CD4-positive, alpha-beta T cell treated with Interleukin-12 subunit alpha and Interleukin-12 subunit beta, for 1 hour (primary cell): ENCODE measurements at regions not wholly inside any gene's neighbourhood (a gene's known extent, or its start where the extent isn't known, plus 50 kb on each side); places are given as distances from the start of the nearest gene placed in this dataset.

Source experiments
- DNase-seq: peaks from one replicate; pipeline ENCODE4 v3.0.0-alpha.2; 2020

DNA sequence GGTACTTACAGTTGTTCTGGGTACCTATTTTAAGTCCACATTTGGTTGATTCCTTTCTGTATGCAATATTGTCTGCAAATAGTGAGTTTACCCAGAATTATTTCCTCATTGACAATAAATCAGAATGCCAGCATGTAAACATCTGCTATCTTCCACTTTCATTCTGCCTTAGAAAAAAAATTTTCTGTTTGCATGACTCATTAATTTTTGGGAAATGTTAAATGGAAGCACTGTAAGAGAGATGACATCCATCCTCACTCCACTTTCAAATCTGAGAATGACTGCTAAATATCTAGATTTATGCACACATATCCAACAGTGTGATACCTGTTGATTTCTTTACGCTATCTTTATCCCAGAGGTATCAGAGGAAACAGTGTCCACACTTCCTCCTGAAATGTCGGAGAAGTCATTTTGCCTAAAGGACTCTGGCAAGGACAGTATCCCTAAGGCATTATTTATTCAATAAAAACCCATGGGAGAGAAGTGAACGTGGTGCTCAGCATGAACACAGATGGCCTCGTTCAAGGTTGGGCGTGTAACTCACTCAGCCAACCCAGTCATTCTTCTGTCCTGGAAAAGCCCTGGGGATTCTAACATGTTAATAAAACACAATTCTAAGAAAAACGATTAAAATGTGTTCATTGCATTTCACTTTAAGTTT lies 780.9 kb downstream of the QKI start:
- no peak for DNase-seq

DNA sequence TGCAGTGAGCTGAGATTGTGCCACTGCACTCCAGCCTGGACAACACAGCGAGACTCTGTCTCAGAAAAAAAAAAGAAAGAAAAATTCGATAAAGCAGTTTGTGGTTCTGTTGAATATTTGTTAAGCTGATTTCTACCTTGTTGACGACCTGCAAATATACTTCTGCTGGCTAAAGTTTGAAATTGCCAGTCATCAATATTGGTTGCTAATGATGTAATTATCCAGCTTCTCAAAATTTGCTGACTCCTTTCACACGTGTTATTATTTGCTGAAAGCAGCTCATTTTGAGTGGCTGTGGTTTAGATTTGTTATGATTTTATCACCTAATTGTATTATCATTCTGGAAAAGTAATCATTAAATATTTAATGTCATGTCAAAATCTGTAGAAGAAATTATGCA lies 774.3 kb downstream of the QKI start:
- no peak for DNase-seq

DNA sequence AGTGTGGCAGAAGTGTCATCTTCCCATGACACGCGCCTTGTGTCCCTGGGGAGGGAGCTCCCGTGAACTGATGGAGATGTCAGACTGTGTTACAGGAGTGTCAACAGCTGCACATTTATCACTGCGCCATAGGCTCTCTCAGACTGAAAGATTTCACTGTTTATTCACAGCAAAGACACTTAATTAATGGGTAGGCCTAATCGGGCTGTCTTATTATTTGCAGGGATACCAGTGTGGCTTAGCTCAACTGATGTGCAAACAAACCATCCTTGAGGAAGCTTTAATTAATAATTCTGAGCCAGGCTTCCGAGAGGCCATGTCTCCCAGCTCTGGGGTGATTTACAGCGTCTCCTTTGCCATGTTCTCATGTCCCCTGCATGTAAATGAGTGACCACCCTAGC lies 771.0 kb downstream of the QKI start:
- DNase-seq = no peak

DNA sequence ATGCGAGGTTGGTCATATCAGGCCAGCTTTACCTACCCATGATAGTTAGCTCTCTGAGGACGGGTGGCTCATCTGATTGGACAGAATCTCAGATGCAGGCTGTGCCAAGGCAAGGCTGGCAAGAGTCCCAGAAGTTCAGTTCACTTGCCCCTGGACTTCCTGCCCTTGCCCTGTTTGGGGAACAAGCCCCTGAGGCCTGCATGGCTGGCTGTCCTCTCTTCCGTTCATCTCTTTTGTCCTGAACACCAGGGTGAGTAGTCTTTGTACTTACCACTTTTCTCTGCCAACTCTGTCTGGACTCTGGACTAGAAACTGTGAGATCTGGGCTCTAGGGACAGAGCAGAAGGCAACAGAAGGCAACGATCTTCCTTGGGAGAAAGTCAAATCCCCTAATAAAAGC lies 769.9 kb downstream of the QKI start:
- no peak for DNase-seq

DNA sequence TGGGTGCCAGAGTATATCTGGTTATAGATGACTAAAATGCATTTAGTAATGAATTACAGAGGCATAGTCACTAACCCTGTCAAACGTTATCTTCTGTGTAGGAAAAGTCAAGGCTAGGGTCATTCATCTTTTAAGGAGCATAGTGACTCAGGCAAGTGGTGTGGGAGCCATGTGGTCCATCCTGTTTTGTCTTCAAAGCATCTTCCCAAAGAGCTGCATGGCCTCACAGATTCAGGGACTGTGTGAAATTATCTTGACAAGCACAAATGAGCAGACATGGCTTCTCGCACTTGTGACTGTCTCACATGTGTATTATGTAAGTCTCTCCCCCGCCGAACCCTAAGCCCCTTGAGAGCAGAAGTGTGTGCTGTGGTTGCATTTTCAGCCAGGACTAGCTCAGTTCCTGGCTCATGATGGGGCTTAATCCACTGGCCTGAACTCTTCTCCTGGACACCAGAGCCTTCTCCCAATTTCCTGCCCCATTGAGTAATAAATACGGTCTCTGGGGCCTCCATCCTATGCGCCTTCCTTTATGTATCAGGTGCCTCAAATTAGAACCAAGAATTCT lies 769.1 kb downstream of the QKI start:
- no peak for DNase-seq

DNA sequence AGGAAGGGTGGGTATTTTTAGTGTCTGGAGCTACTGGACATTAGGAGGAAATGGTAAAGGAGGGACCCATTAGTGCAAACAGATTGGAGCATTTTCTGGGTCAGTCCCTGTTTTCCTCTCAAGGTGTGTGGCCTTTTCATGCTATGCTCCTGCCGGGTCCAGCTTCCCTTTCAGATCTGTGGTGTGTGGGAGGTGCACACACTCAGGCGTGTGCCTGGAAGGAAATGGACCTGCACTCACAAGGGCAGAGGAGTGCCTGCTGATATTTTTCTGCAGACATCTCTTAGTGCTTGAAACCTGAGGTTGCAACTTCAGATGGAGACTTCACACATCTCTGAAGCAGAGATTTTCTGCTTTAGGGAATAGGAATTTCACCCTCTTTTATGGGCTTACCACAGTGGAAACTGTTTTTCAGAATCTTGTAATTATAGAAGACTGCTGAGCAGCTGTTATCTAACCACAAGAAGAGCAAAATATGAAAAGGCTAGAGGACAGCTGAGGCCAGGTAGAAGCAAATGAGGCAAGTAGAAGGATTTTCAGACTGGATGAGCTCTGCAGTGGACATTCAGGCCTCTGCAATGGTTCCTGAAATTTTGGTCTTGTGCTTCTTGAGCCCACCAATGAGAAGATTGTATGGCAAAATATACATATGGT lies 764.3 kb downstream of the QKI start:
- DNase-seq = no peak

DNA sequence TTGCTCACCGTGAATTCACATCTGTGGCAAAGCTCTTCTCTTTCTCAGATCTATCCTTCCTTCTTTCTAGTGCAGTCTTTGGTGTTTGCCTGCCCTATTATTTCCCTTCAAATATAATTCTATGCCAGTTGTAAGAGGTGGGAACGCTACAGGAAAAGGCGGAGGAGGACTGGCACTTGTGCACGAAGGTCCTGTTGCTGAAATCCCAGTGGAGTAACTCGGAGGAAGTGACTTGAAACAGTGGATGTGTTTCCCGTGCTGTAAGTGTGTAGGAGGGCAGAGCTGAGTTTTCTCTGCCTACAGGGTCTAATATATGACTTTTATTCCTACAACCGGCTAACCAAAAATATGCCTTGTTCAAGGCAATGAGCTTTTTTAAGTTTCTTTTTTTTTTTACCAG lies 754.8 kb downstream of the QKI start:
- DNase-seq = no peak

DNA sequence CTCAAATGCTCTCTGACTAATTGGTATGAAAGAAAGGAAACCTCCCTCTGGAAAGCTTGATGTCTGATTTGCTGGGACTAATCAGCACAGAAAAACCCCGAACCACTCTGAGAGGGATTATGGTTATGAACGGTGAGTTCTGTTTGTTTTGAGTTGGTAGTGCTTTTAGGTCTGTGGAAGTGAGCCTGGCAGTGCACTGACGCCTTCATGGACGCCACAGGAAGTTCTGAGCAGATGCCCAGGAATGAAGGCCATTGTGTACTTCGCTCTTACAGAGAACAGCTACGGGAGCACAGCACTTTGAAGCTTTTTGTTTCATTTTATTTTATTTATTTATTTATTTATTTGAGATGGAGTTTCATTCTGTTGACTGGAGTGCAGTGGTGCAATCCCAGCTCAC lies 754.1 kb downstream of the QKI start:
- DNase-seq = no peak

DNA sequence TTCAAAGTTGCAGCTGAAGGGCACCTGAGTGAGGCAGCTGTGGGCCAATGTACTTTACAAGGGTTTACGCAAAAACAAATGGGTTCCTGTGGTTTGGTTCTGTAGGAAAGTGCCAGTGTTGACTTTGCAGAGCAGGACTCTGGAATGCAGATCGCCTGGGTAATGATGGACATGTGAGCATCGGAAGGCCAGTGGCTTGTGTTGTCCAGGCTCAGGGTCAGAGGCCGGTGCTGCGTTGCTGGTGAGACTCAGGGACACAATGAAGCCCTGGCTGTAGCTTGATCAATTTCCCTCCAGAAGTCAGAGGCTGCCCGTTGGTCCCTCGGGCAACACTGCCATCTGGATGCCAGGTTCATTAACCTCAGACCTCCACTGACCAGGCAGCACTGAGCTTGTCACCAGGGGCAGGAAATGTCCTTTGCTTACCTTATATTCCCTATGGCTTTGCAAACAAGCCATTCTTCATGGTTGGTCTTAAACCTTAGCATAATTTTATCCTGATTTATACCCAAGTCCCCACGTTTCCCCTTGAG lies 753.4 kb downstream of the QKI start:
- no peak for DNase-seq

DNA sequence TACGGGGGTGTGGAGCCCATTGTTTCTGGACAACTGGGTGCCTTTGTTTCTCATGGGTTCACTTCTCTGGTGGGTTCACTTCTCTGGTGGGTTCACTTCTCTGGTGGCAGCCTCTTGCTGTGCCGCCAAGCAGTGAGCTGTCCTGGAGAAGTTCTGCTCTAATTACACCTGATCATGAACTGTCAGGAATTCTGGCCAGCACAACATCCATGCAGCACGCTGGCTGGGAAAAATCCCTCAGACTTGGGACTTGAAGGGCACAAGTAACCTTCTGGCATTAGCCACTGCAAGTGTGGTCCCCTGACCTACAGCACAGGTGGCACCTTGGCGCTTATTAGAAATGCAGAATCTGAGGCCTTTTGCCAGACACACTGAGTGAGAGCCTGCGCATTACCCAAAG lies 752.5 kb downstream of the QKI start:
- no peak for DNase-seq

DNA sequence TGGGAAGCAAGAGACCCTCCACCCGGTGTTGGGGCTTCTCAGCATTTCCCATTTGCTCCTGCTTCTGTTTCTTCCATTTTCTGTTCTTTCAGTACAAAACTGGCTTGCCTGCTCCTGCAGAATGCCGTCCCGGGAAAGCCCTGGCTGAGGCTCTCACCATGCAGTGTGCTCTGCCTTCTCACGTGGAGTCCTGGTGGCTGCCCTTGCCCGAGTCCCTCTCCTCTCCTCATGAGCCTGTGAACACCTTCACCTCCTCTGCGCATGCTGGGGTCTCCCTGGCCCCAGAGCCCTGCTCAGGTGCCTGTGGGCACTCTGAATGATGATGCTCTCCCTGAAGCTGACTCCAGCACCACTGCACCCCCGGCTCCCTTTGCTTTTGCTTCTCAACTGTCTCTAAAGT lies 752.0 kb downstream of the QKI start:
- no peak for DNase-seq

DNA sequence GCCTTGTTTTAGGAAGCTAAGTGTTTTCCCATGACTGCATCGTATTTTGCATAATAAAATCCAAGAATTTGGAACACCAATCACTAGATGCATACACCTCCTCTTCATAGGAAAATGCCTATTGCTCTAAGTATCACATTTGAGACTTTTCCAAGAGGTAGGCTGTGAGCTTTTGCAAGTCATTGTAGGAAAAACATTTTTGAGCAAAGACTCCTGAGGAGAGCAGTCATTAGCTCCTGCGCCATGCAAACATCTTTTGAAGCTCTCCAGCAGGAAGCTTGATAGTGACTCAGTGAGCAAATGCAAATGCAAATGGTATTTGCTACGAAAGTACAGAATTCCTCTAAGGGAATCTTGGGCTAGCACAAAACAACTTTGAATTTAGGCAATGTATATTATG lies 750.4 kb downstream of the QKI start:
- no peak for DNase-seq

DNA sequence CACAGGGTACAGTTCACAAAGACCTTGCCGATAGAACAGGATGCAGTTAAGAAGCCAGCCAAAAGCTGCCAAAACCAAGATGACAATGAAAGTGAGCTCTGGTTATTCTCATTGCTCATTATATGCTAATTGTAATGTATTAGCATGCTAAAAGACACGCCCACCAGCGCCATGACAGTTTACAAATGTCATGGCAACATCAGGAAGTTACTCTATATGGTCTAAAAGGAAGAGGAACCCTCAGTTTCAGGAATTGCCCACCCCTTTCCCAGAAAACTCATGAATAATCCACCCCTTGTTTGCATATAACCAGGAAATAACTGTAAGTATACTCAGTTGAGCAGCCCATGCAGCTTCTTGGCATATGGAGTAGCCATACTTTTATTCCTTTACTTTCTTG lies 748.7 kb downstream of the QKI start:
- DNase-seq = no peak

DNA sequence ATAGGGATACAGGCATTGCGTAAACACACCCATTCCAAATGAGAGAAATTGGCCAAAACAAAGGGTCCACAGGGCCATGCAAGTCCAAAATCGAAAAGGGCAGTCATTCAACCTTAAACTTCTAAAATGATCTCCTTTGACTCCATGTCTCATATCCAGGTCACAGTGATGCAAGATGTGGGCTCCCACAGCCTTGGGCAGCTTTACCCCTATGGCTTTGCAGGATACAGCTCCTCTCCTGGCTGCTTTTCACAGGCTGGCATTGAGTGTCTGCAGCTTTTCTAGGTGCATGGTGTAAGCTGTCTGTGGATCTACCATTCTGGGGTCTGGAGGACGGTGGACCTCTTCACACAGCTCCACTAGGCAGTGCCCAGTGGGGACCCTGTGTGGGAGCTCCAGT lies 744.5 kb downstream of the QKI start:
- no peak for DNase-seq

DNA sequence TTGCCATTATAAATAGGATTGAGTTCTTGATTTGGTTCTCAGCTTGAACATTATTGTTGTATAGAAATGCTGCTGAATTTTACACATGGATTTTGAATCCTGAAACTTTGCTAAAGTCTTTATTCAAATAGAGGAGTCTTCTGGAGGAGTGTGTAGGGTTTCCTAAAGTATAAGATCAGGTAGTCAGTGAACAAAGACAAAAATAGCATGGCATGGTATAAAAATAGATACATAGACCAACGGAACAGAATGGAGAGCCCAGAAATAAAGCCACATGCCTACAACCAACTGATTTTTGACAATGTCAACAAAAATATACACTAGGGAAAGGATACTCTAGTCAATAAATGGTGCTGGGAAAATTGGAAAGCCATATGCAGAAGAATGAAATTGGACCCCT lies 740.1 kb downstream of the QKI start:
- no peak for DNase-seq

DNA sequence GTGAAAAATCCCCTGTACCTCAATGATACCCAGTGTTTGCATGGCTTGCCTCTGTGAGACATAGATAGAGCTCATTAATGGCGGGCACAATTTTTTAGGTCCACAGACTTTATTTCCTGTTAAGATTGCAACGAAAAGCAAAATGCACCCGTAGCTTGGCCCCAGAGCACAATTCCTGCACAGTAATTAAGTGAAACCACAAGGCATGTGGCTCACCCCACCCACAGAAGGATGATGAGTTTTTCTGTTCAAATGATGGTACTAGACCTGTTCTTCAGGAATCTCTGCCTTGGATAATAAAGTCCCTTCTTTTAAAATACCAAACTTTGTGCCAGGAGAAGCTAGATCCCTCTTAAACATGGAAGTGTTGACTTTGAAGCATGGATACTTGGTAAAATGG lies 738.1 kb downstream of the QKI start:
- DNase-seq = no peak

DNA sequence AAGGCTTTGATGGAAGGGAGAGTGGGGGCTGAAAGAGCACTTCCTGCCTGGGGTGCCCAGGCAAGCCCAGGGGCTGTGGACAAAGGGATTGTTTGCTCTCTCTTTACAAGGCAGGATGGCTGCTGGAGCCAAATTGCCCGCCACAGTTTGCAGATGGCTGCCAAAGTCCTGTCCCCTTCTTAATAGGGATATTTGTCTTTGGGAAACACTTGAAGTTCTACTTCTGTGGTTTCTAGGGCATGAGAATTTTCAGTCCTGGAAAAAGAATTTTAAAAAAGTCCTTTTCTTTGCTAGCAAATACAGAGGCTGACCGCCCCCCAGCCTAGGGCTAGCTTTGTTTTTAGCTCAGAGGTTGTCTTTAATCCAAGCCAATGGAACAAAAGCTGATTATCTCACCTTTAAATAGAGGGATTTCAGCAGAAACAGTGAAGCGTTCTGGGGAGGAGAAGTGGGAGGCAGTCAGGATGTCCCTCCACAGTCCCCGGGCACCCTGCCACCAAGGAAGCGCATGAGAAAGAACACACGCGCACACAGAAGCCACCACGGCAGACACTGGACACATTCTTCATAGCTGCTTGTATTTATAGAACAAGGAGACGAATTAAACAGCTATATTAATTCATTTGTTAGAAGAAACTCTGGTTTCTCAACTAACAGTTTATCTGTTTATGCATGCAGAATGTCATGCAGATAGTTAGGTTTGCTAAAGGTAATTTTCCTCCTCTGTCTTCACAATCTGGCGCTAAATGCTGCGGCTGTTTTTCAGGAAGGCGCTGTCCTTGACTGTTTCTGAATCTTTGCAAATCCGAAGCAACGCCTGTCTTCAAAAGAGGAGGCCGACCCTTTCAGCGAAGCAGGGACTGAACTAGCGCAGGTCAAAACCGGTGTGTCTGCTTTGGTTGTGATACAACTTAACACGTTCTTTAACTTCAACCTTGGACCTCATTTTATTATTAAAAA lies 736.9 kb downstream of the QKI start:
- DNase-seq = no peak

DNA sequence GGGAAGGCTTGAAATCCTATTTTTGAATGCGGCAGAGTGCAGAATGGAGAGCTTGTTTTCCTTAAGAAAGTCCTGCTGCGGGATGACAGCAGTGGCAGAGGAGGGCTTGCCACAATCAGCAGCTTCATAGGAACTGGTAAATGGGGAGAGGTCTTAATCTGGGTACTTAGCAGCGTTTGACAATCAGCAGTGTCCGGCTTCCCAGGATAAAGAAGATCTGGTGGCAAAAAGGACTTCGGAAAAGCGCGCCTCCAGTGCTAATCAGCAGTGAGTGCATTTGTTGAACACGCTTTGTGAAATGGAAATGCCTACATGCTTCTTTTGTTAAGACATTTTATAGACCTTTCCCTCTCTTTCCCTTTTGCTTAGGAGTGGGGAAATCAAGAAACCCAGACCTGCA lies 735.7 kb downstream of the QKI start:
- DNase-seq = no peak

DNA sequence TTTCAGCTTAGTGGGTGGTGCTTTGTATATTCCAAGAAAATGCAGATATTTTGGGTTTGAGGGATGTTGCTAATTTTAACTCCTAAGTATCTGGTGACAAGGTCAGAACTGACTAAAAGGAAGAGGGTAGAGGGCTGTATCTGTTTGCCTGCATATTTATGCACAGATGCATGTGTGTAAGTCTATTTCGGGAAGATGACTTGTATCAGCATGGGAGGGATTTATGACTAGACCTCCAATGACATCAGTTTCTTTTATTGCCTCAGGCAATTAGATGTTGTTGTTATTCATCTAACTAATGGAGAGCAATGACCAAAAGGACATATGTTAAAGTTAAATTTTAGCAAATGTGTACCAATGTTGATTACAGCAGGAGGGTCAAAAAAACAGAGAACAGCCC lies 734.3 kb downstream of the QKI start:
- DNase-seq = no peak

DNA sequence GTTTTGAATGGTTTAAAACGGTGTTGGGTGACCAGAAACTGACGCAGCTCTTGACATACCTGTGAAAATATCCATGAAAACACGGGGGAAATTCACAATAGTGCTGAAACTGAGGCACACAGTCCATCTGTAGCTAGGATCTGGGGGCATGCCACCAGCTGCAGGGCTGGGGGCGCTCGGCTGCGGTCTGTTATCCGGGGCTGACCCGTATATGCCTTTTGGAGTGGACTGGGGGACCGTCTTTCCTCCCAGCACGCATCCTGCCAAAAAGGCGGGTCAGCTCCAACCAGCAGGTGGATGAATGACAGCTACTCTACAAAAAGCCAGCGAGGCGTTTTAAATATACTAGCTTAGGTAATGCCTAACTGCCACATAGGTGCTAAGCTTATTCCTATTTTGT lies 729.8 kb downstream of the QKI start:
- no peak for DNase-seq

DNA sequence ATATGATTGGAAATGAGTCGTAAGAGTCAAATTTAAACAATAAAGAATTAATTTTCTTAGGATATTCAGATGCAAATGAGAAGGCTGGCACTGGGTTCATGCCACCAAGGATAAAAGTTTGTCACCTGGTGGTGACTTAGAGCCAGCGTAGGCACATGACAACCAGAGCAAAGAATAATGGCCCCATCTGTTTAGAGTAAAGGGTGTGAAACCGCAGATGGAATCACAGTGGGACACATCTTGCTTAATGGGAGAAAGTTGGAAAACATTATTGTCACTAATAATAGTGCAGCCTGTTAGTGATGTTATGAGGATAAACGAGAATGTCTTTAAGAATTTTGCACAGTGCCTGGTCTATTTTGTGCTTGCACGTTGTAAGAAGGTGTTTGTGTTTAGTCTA lies 727.8 kb downstream of the QKI start:
- no peak for DNase-seq

DNA sequence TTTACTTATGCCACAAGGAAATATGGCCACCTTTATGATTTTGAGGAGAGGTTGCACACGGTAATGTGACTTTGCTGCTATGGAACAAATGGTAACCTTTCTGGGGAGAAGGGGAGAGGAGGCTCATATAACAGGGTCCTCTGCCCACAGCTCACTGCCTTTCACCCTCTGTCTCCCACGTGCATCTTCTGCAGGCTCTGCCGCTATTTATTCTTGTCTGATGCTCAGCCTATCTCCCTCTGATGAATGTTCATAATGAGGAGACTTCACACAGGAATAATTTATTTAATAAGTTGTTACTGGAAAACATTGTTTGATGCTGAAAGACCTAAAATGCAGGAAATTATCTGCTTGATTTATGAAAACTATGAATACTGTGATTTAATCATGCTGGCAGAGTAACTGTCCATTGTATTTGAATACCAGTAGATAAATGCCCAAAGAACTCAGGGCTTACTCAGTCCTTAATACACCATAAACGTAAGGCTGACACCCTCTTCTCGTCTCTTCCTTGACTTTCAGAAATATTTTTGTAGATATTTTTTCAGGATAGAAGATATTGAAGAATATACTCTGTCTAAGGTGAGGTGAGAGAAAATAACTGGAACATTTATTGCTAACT lies 721.1 kb downstream of the QKI start:
- no peak for DNase-seq

DNA sequence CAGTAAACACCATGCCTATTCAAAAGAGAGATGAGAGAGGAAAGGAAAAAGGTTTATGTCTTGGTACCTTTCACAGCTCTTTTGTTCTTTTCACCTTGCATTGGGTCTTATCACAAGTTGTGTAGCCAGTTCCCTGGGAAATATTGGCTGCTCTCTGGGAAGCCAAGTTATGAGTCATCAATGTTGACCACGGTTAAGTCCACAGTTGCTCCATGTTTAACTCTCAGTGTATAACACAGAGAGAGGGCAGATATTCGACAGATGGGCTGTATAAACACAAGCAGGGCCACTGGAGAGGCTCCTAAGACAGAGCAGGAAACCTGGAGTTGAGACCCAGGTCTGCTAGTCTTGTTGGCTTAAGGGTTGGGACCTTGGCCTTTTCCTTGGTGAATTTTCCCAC lies 718.6 kb downstream of the QKI start:
- DNase-seq = no peak
